ENCODE measurements at regions not wholly inside any gene's neighbourhood (a gene's known extent, or its start where the extent isn't known, plus 50 kb on each side); places are given as distances from the start of the nearest gene placed in this dataset.
"Not testable (repeated sequence)": the region's sequence is repeated elsewhere in the genome, so short reads cannot be mapped to it uniquely, and the experiment has no call there.

- DNase-seq: no peak
Observed at GRCh38 chr7:79770970-79771369, 317.5 kb upstream of the MAGI2 start.

- DNase-seq: no peak
Observed at GRCh38 chr7:79770063-79770462, 316.6 kb upstream of the MAGI2 start.

- DNase-seq: not testable (repeated sequence)
Observed at GRCh38 chr7:79767876-79768560, 314.6 kb upstream of the MAGI2 start.

GRCh38 chr7:79767192-79767591 lies 313.7 kb upstream of the MAGI2 start:
- not testable (repeated sequence) for DNase-seq

- no peak for DNase-seq
Observed at GRCh38 chr7:79761876-79762429, 308.5 kb upstream of the MAGI2 start.

GRCh38 chr7:79750941-79751340 lies 297.5 kb upstream of the MAGI2 start:
- DNase-seq: not testable (repeated sequence)

- DNase-seq: no peak
Observed at GRCh38 chr7:79749856-79750255, 296.4 kb upstream of the MAGI2 start.

- no peak for DNase-seq
Observed at GRCh38 chr7:79741684-79742083, 288.2 kb upstream of the MAGI2 start.

GRCh38 chr7:79740076-79740475 lies 286.6 kb upstream of the MAGI2 start:
- no peak for DNase-seq

GRCh38 chr7:79739036-79739709 lies 285.7 kb upstream of the MAGI2 start:
- not testable (repeated sequence) for DNase-seq

- no peak for DNase-seq
Observed at GRCh38 chr7:79736418-79736817, 283.0 kb upstream of the MAGI2 start.

- no peak for DNase-seq
Observed at GRCh38 chr7:79735012-79735411, 281.5 kb upstream of the MAGI2 start.

- no peak for DNase-seq
Observed at GRCh38 chr7:79734181-79734580, 280.7 kb upstream of the MAGI2 start.

- no peak for DNase-seq
Observed at GRCh38 chr7:79732535-79732934, 279.1 kb upstream of the MAGI2 start.

GRCh38 chr7:79730971-79731370 lies 277.5 kb upstream of the MAGI2 start:
- DNase-seq: no peak

GRCh38 chr7:79723833-79724618 lies 270.6 kb upstream of the MAGI2 start:
- DNase-seq: no peak

GRCh38 chr7:79722217-79722616 lies 268.8 kb upstream of the MAGI2 start:
- DNase-seq: no peak

GRCh38 chr7:79719216-79719615 lies 265.7 kb upstream of the MAGI2 start:
- DNase-seq: no peak

GRCh38 chr7:79716329-79716728 lies 262.9 kb upstream of the MAGI2 start:
- DNase-seq: no peak

- DNase-seq: no peak
Observed at GRCh38 chr7:79714081-79714480, 260.6 kb upstream of the MAGI2 start.

- DNase-seq: no peak
Observed at GRCh38 chr7:79713276-79713675, 259.8 kb upstream of the MAGI2 start.

GRCh38 chr7:79711660-79712059 lies 258.2 kb upstream of the MAGI2 start:
- no peak for DNase-seq

GRCh38 chr7:79709574-79710409 lies 256.3 kb upstream of the MAGI2 start:
- DNase-seq: no peak
